ENCODE measurements at regions not wholly inside any gene's neighbourhood (a gene's known extent, or its start where the extent isn't known, plus 50 kb on each side); places are given as distances from the start of the nearest gene placed in this dataset.

GRCh38 chr3:18510947-18511346, 85.8 kb upstream of the SATB1 start:
- TF ChIP-seq CEBPB (IDR thresholded peaks at IDR 0.05) (no peak), FOXM1 (IDR thresholded peaks at IDR 0.05; ENCODE audit: borderline replicate concordance, low read depth) (no peak), RAD21 (IDR thresholded peaks at IDR 0.05; ENCODE audit: low read depth) (no peak), TEAD4 (IDR thresholded peaks at IDR 0.05) (no peak), CREB1 (IDR thresholded peaks at IDR 0.05; ENCODE audit: low read depth) (no peak), TCF12 (IDR thresholded peaks at IDR 0.05; ENCODE audit: low read depth) (no peak), MAX (IDR thresholded peaks at IDR 0.05) (no peak), ZBTB7A (IDR thresholded peaks at IDR 0.05; ENCODE audit: low read depth) (no peak), REST (IDR thresholded peaks at IDR 0.05; ENCODE audit: low read depth) (no peak), USF1 (IDR thresholded peaks at IDR 0.05) (no peak), EGR1 (IDR thresholded peaks at IDR 0.05) (no peak), YY1 (IDR thresholded peaks at IDR 0.05; ENCODE audit: low read depth) (no peak), EP300 (IDR thresholded peaks at IDR 0.05; ENCODE audit: borderline replicate concordance) (no peak), TAF1 (IDR thresholded peaks at IDR 0.05; ENCODE audit: low read depth) (no peak), NFIC (IDR thresholded peaks at IDR 0.05) (no peak)

- no peak for TF ChIP-seq YY1 (IDR thresholded peaks at IDR 0.05; ENCODE audit: low read depth)
- no peak for TF ChIP-seq TEAD4 (IDR thresholded peaks at IDR 0.05)
- no peak for TF ChIP-seq TCF12 (IDR thresholded peaks at IDR 0.05; ENCODE audit: low read depth)
- TF ChIP-seq EGR1 (IDR thresholded peaks at IDR 0.05), result no peak
- no peak for TF ChIP-seq CEBPB (IDR thresholded peaks at IDR 0.05)
- TF ChIP-seq FOXM1 (IDR thresholded peaks at IDR 0.05; ENCODE audit: borderline replicate concordance, low read depth), result no peak
- no peak for TF ChIP-seq EP300 (IDR thresholded peaks at IDR 0.05; ENCODE audit: borderline replicate concordance)
- no peak for TF ChIP-seq NFIC (IDR thresholded peaks at IDR 0.05)
- no peak for TF ChIP-seq ZBTB7A (IDR thresholded peaks at IDR 0.05; ENCODE audit: low read depth)
- no peak for TF ChIP-seq USF1 (IDR thresholded peaks at IDR 0.05)
- no peak for TF ChIP-seq RAD21 (IDR thresholded peaks at IDR 0.05; ENCODE audit: low read depth)
- TF ChIP-seq CREB1 (IDR thresholded peaks at IDR 0.05; ENCODE audit: low read depth), result no peak
- no peak for TF ChIP-seq TAF1 (IDR thresholded peaks at IDR 0.05; ENCODE audit: low read depth)
- no peak for TF ChIP-seq MAX (IDR thresholded peaks at IDR 0.05)
These were observed 82.2 kb upstream of the SATB1 start for GRCh38 chr3:18507333-18507732.

- TF ChIP-seq TEAD4 (IDR thresholded peaks at IDR 0.05) (no peak), YY1 (IDR thresholded peaks at IDR 0.05; ENCODE audit: low read depth) (no peak), CEBPB (IDR thresholded peaks at IDR 0.05) (no peak), REST (IDR thresholded peaks at IDR 0.05; ENCODE audit: low read depth) (no peak), ZBTB7A (IDR thresholded peaks at IDR 0.05; ENCODE audit: low read depth) (no peak), TAF1 (IDR thresholded peaks at IDR 0.05; ENCODE audit: low read depth) (no peak), EGR1 (IDR thresholded peaks at IDR 0.05) (no peak), RAD21 (IDR thresholded peaks at IDR 0.05; ENCODE audit: low read depth) (no peak), CREB1 (IDR thresholded peaks at IDR 0.05; ENCODE audit: low read depth) (no peak), NFIC (IDR thresholded peaks at IDR 0.05) (no peak), MAX (IDR thresholded peaks at IDR 0.05) (no peak)
These were observed 79.9 kb upstream of the SATB1 start for GRCh38 chr3:18505056-18505455.

GRCh38 chr3:18501679-18502343, 76.7 kb upstream of the SATB1 start:
- no peak for TF ChIP-seq NFIC (IDR thresholded peaks at IDR 0.05)
- TF ChIP-seq CREB1 (IDR thresholded peaks at IDR 0.05; ENCODE audit: low read depth), result no peak
- no peak for TF ChIP-seq YY1 (IDR thresholded peaks at IDR 0.05; ENCODE audit: low read depth)
- TF ChIP-seq CEBPB (IDR thresholded peaks at IDR 0.05), result no peak
- no peak for TF ChIP-seq FOXM1 (IDR thresholded peaks at IDR 0.05; ENCODE audit: borderline replicate concordance, low read depth)
- TF ChIP-seq EP300 (IDR thresholded peaks at IDR 0.05; ENCODE audit: borderline replicate concordance), result no peak

- no peak for TF ChIP-seq RAD21 (IDR thresholded peaks at IDR 0.05; ENCODE audit: low read depth)
- no peak for TF ChIP-seq MAX (IDR thresholded peaks at IDR 0.05)
- no peak for TF ChIP-seq USF1 (IDR thresholded peaks at IDR 0.05)
- no peak for TF ChIP-seq CEBPB (IDR thresholded peaks at IDR 0.05)
- no peak for TF ChIP-seq TCF12 (IDR thresholded peaks at IDR 0.05; ENCODE audit: low read depth)
- TF ChIP-seq NFIC (IDR thresholded peaks at IDR 0.05), result no peak
- no peak for TF ChIP-seq EP300 (IDR thresholded peaks at IDR 0.05; ENCODE audit: borderline replicate concordance)
- TF ChIP-seq FOXM1 (IDR thresholded peaks at IDR 0.05; ENCODE audit: borderline replicate concordance, low read depth), result no peak
- no peak for TF ChIP-seq ZBTB7A (IDR thresholded peaks at IDR 0.05; ENCODE audit: low read depth)
- no peak for TF ChIP-seq TEAD4 (IDR thresholded peaks at IDR 0.05)
- TF ChIP-seq CREB1 (IDR thresholded peaks at IDR 0.05; ENCODE audit: low read depth), result no peak
- TF ChIP-seq YY1 (IDR thresholded peaks at IDR 0.05; ENCODE audit: low read depth), result no peak
- no peak for TF ChIP-seq EGR1 (IDR thresholded peaks at IDR 0.05)
- TF ChIP-seq TAF1 (IDR thresholded peaks at IDR 0.05; ENCODE audit: low read depth), result no peak
- TF ChIP-seq REST (IDR thresholded peaks at IDR 0.05; ENCODE audit: low read depth), result no peak
These were observed 75.2 kb upstream of the SATB1 start for GRCh38 chr3:18500322-18500721.

All from Ishikawa (cell line).